ENCODE measurements at regions not wholly inside any gene's neighbourhood (a gene's known extent, or its start where the extent isn't known, plus 50 kb on each side); places are given as distances from the start of the nearest gene placed in this dataset.
A peak's percentile ranks its signal among the peaks of the same experiment; 100 is the strongest.

GRCh38 chr2:18380321-18380720 lies 180.1 kb downstream of the RDH14 start:
- no peaks in the 10 kb centered on the region for H3K4me1 ChIP-seq (ENCODE audit: control insufficient read depth in 2 of 2, insufficient read depth in 2 of 2, low read length in 2 of 2)
- WGBS: 74% methylated on average over 3 of the region's 3 CpGs
- no peak overlapping the region for H3K27ac ChIP-seq (ENCODE audit: low read depth in 1 of 2, low read length in 1 of 2)
- no peak overlapping the region for H3K4me3 ChIP-seq (ENCODE audit: low read length in 2 of 2)
- H3K36me3 ChIP-seq (ENCODE audit: control insufficient read depth in 2 of 2, insufficient read depth in 2 of 2, low read length in 1 of 2): no peaks in the 10 kb centered on the region
- no peaks in the 10 kb centered on the region for H3K9me3 ChIP-seq (ENCODE audit: control insufficient read depth in 2 of 2, insufficient read depth in 1 of 2, low read length in 1 of 2)
- no peak for DNase-seq (ENCODE audit: low read depth in 6 of 9, low spot score in 9 of 9)
- H3K27me3 ChIP-seq (ENCODE audit: control insufficient read depth in 2 of 2, insufficient read depth in 1 of 2, low read length in 1 of 2): no peaks in the 10 kb centered on the region

GRCh38 chr2:18379870-18380269 lies 180.6 kb downstream of the RDH14 start:
- WGBS: 76% methylated on average over 7 of the region's 7 CpGs
- H3K4me3 ChIP-seq (ENCODE audit: low read length in 2 of 2): no peak overlapping the region
- no peaks in the 10 kb centered on the region for H3K9me3 ChIP-seq (ENCODE audit: control insufficient read depth in 2 of 2, insufficient read depth in 1 of 2, low read length in 1 of 2)
- no peaks in the 10 kb centered on the region for H3K27me3 ChIP-seq (ENCODE audit: control insufficient read depth in 2 of 2, insufficient read depth in 1 of 2, low read length in 1 of 2)
- no peaks in the 10 kb centered on the region for H3K36me3 ChIP-seq (ENCODE audit: control insufficient read depth in 2 of 2, insufficient read depth in 2 of 2, low read length in 1 of 2)
- no peak overlapping the region for H3K27ac ChIP-seq (ENCODE audit: low read depth in 1 of 2, low read length in 1 of 2)
- DNase-seq (ENCODE audit: low read depth in 6 of 9, low spot score in 9 of 9): no peak
- H3K4me1 ChIP-seq (ENCODE audit: control insufficient read depth in 2 of 2, insufficient read depth in 2 of 2, low read length in 2 of 2): no peaks in the 10 kb centered on the region

- H3K9me3 ChIP-seq (ENCODE audit: control insufficient read depth in 2 of 2, insufficient read depth in 1 of 2, low read length in 1 of 2): no peaks in the 10 kb centered on the region
- no peak overlapping the region for H3K27ac ChIP-seq (ENCODE audit: low read depth in 1 of 2, low read length in 1 of 2)
- peak in 4 of 9 donors; percentile 4 to 46 (median 20) for DNase-seq (ENCODE audit: low read depth in 6 of 9, low spot score in 9 of 9)
- H3K27me3 ChIP-seq (ENCODE audit: control insufficient read depth in 2 of 2, insufficient read depth in 1 of 2, low read length in 1 of 2): no peaks in the 10 kb centered on the region
- 49% methylated on average over 4 of the region's 4 CpGs for WGBS
- H3K4me1 ChIP-seq (ENCODE audit: control insufficient read depth in 2 of 2, insufficient read depth in 2 of 2, low read length in 2 of 2): no peaks in the 10 kb centered on the region
- H3K4me3 ChIP-seq (ENCODE audit: low read length in 2 of 2): no peak overlapping the region
- no peaks in the 10 kb centered on the region for H3K36me3 ChIP-seq (ENCODE audit: control insufficient read depth in 2 of 2, insufficient read depth in 2 of 2, low read length in 1 of 2)
Observed at GRCh38 chr2:18378020-18378653, 182.3 kb downstream of the RDH14 start.

GRCh38 chr2:18376936-18377335 lies 183.5 kb downstream of the RDH14 start:
- H3K36me3 ChIP-seq (ENCODE audit: control insufficient read depth in 2 of 2, insufficient read depth in 2 of 2, low read length in 1 of 2): no peaks in the 10 kb centered on the region
- WGBS: 90% methylated on average over 4 of the region's 4 CpGs
- no peaks in the 10 kb centered on the region for H3K4me1 ChIP-seq (ENCODE audit: control insufficient read depth in 2 of 2, insufficient read depth in 2 of 2, low read length in 2 of 2)
- no peak for DNase-seq (ENCODE audit: low read depth in 6 of 9, low spot score in 9 of 9)
- no peak overlapping the region for H3K27ac ChIP-seq (ENCODE audit: low read depth in 1 of 2, low read length in 1 of 2)
- no peaks in the 10 kb centered on the region for H3K9me3 ChIP-seq (ENCODE audit: control insufficient read depth in 2 of 2, insufficient read depth in 1 of 2, low read length in 1 of 2)
- H3K4me3 ChIP-seq (ENCODE audit: low read length in 2 of 2): no peak overlapping the region
- no peaks in the 10 kb centered on the region for H3K27me3 ChIP-seq (ENCODE audit: control insufficient read depth in 2 of 2, insufficient read depth in 1 of 2, low read length in 1 of 2)

- WGBS: 88% methylated on average over 2 of the region's 2 CpGs
- no peak for DNase-seq (ENCODE audit: low read depth in 6 of 9, low spot score in 9 of 9)
Observed at GRCh38 chr2:18373664-18374063, 186.8 kb downstream of the RDH14 start.

GRCh38 chr2:18373081-18373480 lies 187.4 kb downstream of the RDH14 start:
- H3K36me3 ChIP-seq (ENCODE audit: control insufficient read depth in 2 of 2, insufficient read depth in 2 of 2, low read length in 1 of 2): no peaks in the 10 kb centered on the region
- H3K27ac ChIP-seq (ENCODE audit: low read depth in 1 of 2, low read length in 1 of 2): no peak overlapping the region
- H3K4me1 ChIP-seq (ENCODE audit: control insufficient read depth in 2 of 2, insufficient read depth in 2 of 2, low read length in 2 of 2): no peaks in the 10 kb centered on the region
- no peaks in the 10 kb centered on the region for H3K27me3 ChIP-seq (ENCODE audit: control insufficient read depth in 2 of 2, insufficient read depth in 1 of 2, low read length in 1 of 2)
- DNase-seq (ENCODE audit: low read depth in 6 of 9, low spot score in 9 of 9): no peak
- WGBS: 81% methylated on average over 1 of the region's 1 CpG
- H3K4me3 ChIP-seq (ENCODE audit: low read length in 2 of 2): no peak overlapping the region
- no peaks in the 10 kb centered on the region for H3K9me3 ChIP-seq (ENCODE audit: control insufficient read depth in 2 of 2, insufficient read depth in 1 of 2, low read length in 1 of 2)

More at GRCh38 chr2:18373664-18374063, 186.8 kb downstream of the RDH14 start:
- H3K27ac ChIP-seq (ENCODE audit: low read depth in 1 of 2, low read length in 1 of 2): no peak overlapping the region
- no peak overlapping the region for H3K4me3 ChIP-seq (ENCODE audit: low read length in 2 of 2)
- no peaks in the 10 kb centered on the region for H3K9me3 ChIP-seq (ENCODE audit: control insufficient read depth in 2 of 2, insufficient read depth in 1 of 2, low read length in 1 of 2)
- H3K4me1 ChIP-seq (ENCODE audit: control insufficient read depth in 2 of 2, insufficient read depth in 2 of 2, low read length in 2 of 2): no peaks in the 10 kb centered on the region
- H3K27me3 ChIP-seq (ENCODE audit: control insufficient read depth in 2 of 2, insufficient read depth in 1 of 2, low read length in 1 of 2): no peaks in the 10 kb centered on the region
- no peaks in the 10 kb centered on the region for H3K36me3 ChIP-seq (ENCODE audit: control insufficient read depth in 2 of 2, insufficient read depth in 2 of 2, low read length in 1 of 2)

- Histone ChIP-seq H3K9me3 (ENCODE audit: control insufficient read depth in 2 of 2, insufficient read depth in 1 of 2, low read length in 1 of 2) (no peaks in the 10 kb centered on the region), H3K36me3 (ENCODE audit: control insufficient read depth in 2 of 2, insufficient read depth in 2 of 2, low read length in 1 of 2) (no peaks in the 10 kb centered on the region), H3K27me3 (ENCODE audit: control insufficient read depth in 2 of 2, insufficient read depth in 1 of 2, low read length in 1 of 2) (no peaks in the 10 kb centered on the region), H3K27ac (ENCODE audit: low read depth in 1 of 2, low read length in 1 of 2) (no peak overlapping the region), H3K4me1 (ENCODE audit: control insufficient read depth in 2 of 2, insufficient read depth in 2 of 2, low read length in 2 of 2) (no peaks in the 10 kb centered on the region), H3K4me3 (ENCODE audit: low read length in 2 of 2) (no peak overlapping the region)
- DNase-seq (ENCODE audit: low read depth in 6 of 9, low spot score in 9 of 9): no peak
Observed at GRCh38 chr2:18372641-18373040, 187.8 kb downstream of the RDH14 start.

GRCh38 chr2:18369760-18370159 lies 190.7 kb downstream of the RDH14 start:
- DNase-seq (ENCODE audit: low read depth in 6 of 9, low spot score in 9 of 9): no peak
- no peaks in the 10 kb centered on the region for H3K36me3 ChIP-seq (ENCODE audit: control insufficient read depth in 2 of 2, insufficient read depth in 2 of 2, low read length in 1 of 2)
- H3K27me3 ChIP-seq (ENCODE audit: control insufficient read depth in 2 of 2, insufficient read depth in 1 of 2, low read length in 1 of 2): no peaks in the 10 kb centered on the region
- H3K4me3 ChIP-seq (ENCODE audit: low read length in 2 of 2): no peak overlapping the region
- 94% methylated on average over 2 of the region's 2 CpGs for WGBS
- H3K27ac ChIP-seq (ENCODE audit: low read depth in 1 of 2, low read length in 1 of 2): no peak overlapping the region
- H3K9me3 ChIP-seq (ENCODE audit: control insufficient read depth in 2 of 2, insufficient read depth in 1 of 2, low read length in 1 of 2): no peaks in the 10 kb centered on the region
- H3K4me1 ChIP-seq (ENCODE audit: control insufficient read depth in 2 of 2, insufficient read depth in 2 of 2, low read length in 2 of 2): no peaks in the 10 kb centered on the region

GRCh38 chr2:18368008-18368407 lies 192.4 kb downstream of the RDH14 start:
- no peaks in the 10 kb centered on the region for H3K4me1 ChIP-seq (ENCODE audit: control insufficient read depth in 2 of 2, insufficient read depth in 2 of 2, low read length in 2 of 2)
- H3K27ac ChIP-seq (ENCODE audit: low read depth in 1 of 2, low read length in 1 of 2): no peak overlapping the region
- no peaks in the 10 kb centered on the region for H3K9me3 ChIP-seq (ENCODE audit: control insufficient read depth in 2 of 2, insufficient read depth in 1 of 2, low read length in 1 of 2)
- no peak overlapping the region for H3K4me3 ChIP-seq (ENCODE audit: low read length in 2 of 2)
- no peaks in the 10 kb centered on the region for H3K36me3 ChIP-seq (ENCODE audit: control insufficient read depth in 2 of 2, insufficient read depth in 2 of 2, low read length in 1 of 2)
- H3K27me3 ChIP-seq (ENCODE audit: control insufficient read depth in 2 of 2, insufficient read depth in 1 of 2, low read length in 1 of 2): no peaks in the 10 kb centered on the region
- 48% methylated on average over 2 of the region's 2 CpGs for WGBS
- DNase-seq (ENCODE audit: low read depth in 6 of 9, low spot score in 9 of 9): no peak

- no peaks in the 10 kb centered on the region for H3K4me1 ChIP-seq (ENCODE audit: control insufficient read depth in 2 of 2, insufficient read depth in 2 of 2, low read length in 2 of 2)
- no peaks in the 10 kb centered on the region for H3K9me3 ChIP-seq (ENCODE audit: control insufficient read depth in 2 of 2, insufficient read depth in 1 of 2, low read length in 1 of 2)
- H3K27ac ChIP-seq (ENCODE audit: low read depth in 1 of 2, low read length in 1 of 2): no peak overlapping the region
- no peak overlapping the region for H3K4me3 ChIP-seq (ENCODE audit: low read length in 2 of 2)
- 88% methylated on average over 2 of the region's 2 CpGs for WGBS
- no peaks in the 10 kb centered on the region for H3K27me3 ChIP-seq (ENCODE audit: control insufficient read depth in 2 of 2, insufficient read depth in 1 of 2, low read length in 1 of 2)
- no peak for DNase-seq (ENCODE audit: low read depth in 6 of 9, low spot score in 9 of 9)
- no peaks in the 10 kb centered on the region for H3K36me3 ChIP-seq (ENCODE audit: control insufficient read depth in 2 of 2, insufficient read depth in 2 of 2, low read length in 1 of 2)
Observed at GRCh38 chr2:18365342-18365741, 195.1 kb downstream of the RDH14 start.

All from thymus (tissue), 11 donors.